ENCODE measurements at regions not wholly inside any gene's neighbourhood (a gene's known extent, or its start where the extent isn't known, plus 50 kb on each side); places are given as distances from the start of the nearest gene placed in this dataset.

DNA sequence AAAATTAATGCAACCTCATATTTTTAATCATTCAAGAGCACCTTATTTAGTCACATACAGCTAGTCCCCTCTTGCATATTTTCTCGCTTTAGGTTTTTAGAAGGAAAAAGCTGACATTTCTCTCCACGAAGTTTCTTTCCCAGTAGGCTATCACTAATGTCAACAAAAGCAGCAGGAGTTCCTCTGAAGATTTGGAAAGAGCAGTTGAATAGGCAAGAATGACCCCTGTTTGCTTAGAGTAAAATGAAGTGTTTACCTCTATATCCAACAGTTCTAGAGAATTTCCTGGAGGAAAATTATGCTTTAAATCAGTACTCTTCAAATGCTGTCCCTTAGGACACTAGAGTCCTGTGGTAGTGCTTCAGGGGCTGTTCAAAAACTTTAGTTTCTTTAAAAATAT is 188.1 kb upstream of the PRKD1 start:
- TF ChIP-seq, protein P1, sequence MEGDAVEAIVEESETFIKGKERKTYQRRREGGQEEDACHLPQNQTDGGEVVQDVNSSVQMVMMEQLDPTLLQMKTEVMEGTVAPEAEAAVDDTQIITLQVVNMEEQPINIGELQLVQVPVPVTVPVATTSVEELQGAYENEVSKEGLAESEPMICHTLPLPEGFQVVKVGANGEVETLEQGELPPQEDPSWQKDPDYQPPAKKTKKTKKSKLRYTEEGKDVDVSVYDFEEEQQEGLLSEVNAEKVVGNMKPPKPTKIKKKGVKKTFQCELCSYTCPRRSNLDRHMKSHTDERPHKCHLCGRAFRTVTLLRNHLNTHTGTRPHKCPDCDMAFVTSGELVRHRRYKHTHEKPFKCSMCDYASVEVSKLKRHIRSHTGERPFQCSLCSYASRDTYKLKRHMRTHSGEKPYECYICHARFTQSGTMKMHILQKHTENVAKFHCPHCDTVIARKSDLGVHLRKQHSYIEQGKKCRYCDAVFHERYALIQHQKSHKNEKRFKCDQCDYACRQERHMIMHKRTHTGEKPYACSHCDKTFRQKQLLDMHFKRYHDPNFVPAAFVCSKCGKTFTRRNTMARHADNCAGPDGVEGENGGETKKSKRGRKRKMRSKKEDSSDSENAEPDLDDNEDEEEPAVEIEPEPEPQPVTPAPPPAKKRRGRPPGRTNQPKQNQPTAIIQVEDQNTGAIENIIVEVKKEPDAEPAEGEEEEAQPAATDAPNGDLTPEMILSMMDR (IDR thresholded peaks at IDR 0.05), result no peak
- no peak for TF ChIP-seq POLR2A (IDR thresholded peaks at IDR 0.05)

Measured in lower leg skin (tissue), 3 donors.